WTC11 (cell line): ENCODE measurements at regions not wholly inside any gene's neighbourhood (a gene's known extent, or its start where the extent isn't known, plus 50 kb on each side); places are given as distances from the start of the nearest gene placed in this dataset.
"Not testable (repeated sequence)": the region's sequence is repeated elsewhere in the genome, so short reads cannot be mapped to it uniquely, and the experiment has no call there.

Experiments
- ATAC-seq: fragments of 200-7000 bp; cut with Tn5 transposase; 2 replicates; pipeline ENCODE4 v1.10.0; 2021; ENCODE audit warnings: mild to moderate bottlenecking, moderate library complexity
- CTCF ChIA-PET: fragments of 300-600 bp; sonication (Branson Sonifier 250); formaldehyde crosslinking; loops from one replicate; lab custom pipeline; 2021; ENCODE audit warnings: antibody characterized with exemption; lab: Charles Lee
- POLR2A ChIA-PET: fragments of 350-600 bp; sonication (Branson Sonifier 250); formaldehyde crosslinking; loops from one replicate; lab custom pipeline; 2021; ENCODE audit warnings: antibody characterized with exemption; lab: Charles Lee
- DNase-seq: peaks from one replicate; pipeline ENCODE4 v3.0.0; 2021; ENCODE audit warnings: low spot score
- H3K27ac Mint-ChIP-seq: 2 replicates; pipeline ENCODE4 v1.8.0; 2021; ENCODE audit warnings: mixed read lengths
- H3K27me3 Mint-ChIP-seq: 2 replicates; pipeline ENCODE4 v1.8.0; 2021; ENCODE audit warnings: low read depth, mild to moderate bottlenecking, moderate library complexity, mixed read lengths
- H3K36me3 Mint-ChIP-seq: 2 replicates; pipeline ENCODE4 v1.8.0; 2021; ENCODE audit warnings: mixed read lengths
- H3K4me1 Mint-ChIP-seq: 2 replicates; pipeline ENCODE4 v1.8.0; 2022; ENCODE audit warnings: mixed read lengths
- H3K4me3 Mint-ChIP-seq: 2 replicates; pipeline ENCODE4 v1.8.0; 2021; ENCODE audit warnings: mild to moderate bottlenecking, moderate library complexity, mixed read lengths
- H3K9me3 Mint-ChIP-seq: 2 replicates; pipeline ENCODE4 v1.8.0; 2021; ENCODE audit warnings: mixed read lengths
- CBFB ChIP-seq: sonication (generic); formaldehyde crosslinking; IDR thresholded peaks from 2 replicates; pipeline ENCODE4 v1.8.1; 2022; ENCODE audit warnings: mild to moderate bottlenecking, low read depth, missing genetic modification reagents
- FOXJ3 ChIP-seq: sonication (generic); formaldehyde crosslinking; IDR thresholded peaks from 2 replicates; pipeline ENCODE4 v1.9.0; 2021; ENCODE audit warnings: missing genetic modification reagents, mild to moderate bottlenecking, borderline replicate concordance
- HMGA2 ChIP-seq: fragments of 250-450 bp; sonication (Bioruptor Pico); IDR thresholded peaks from 2 replicates; pipeline ENCODE4 v1.4.0; 2021; ENCODE audit warnings: mild to moderate bottlenecking, moderate library complexity
- JAZF1 ChIP-seq: fragments of 250-450 bp; sonication (Bioruptor Pico); IDR thresholded peaks from 2 replicates; pipeline ENCODE4 v1.9.0; 2021; ENCODE audit warnings: moderate library complexity, mild to moderate bottlenecking, inconsistent platforms
- JUN ChIP-seq: sonication (generic); formaldehyde crosslinking; IDR thresholded peaks from 2 replicates; pipeline ENCODE4 v1.8.0; 2023; ENCODE audit warnings: mild to moderate bottlenecking, missing genetic modification reagents
- NR2C2 ChIP-seq: sonication (generic); formaldehyde crosslinking; IDR thresholded peaks from 2 replicates; pipeline ENCODE4 v1.8.0; 2022; ENCODE audit warnings: mild to moderate bottlenecking, missing genetic modification reagents
- TCF7 ChIP-seq: sonication (generic); formaldehyde crosslinking; IDR thresholded peaks from 2 replicates; pipeline ENCODE4 v1.8.0; 2022; ENCODE audit warnings: mild to moderate bottlenecking, low read depth, missing genetic modification reagents, moderate library complexity
- TP53 ChIP-seq: sonication (generic); formaldehyde crosslinking; IDR thresholded peaks from 2 replicates; pipeline ENCODE4 v1.8.1; 2023; ENCODE audit warnings: mild to moderate bottlenecking, missing genetic modification reagents
- ZNF263 ChIP-seq: sonication (generic); formaldehyde crosslinking; IDR thresholded peaks from 2 replicates; pipeline ENCODE4 v1.8.1; 2022; ENCODE audit warnings: low read depth, mild to moderate bottlenecking, moderate library complexity, missing genetic modification reagents
- ZNF416 ChIP-seq: fragments of 250-450 bp; sonication (Bioruptor Pico); IDR thresholded peaks from 2 replicates; pipeline ENCODE4 v1.9.0; 2021; ENCODE audit warnings: mild to moderate bottlenecking, inconsistent platforms
- TF ChIP-seq, protein P1 (sequence below): sonication (generic); formaldehyde crosslinking; IDR thresholded peaks from 2 replicates; pipeline ENCODE4 v1.8.0; 2022; ENCODE audit warnings: mild to moderate bottlenecking, missing genetic modification reagents
- TF ChIP-seq, protein P2 (sequence below): sonication (generic); formaldehyde crosslinking; IDR thresholded peaks from 2 replicates; pipeline ENCODE4 v1.8.1; 2022; ENCODE audit warnings: missing genetic modification reagents, borderline replicate concordance
- TF ChIP-seq, protein P3 (sequence below): sonication (generic); formaldehyde crosslinking; IDR thresholded peaks from 2 replicates; pipeline ENCODE4 v1.8.0; 2022; ENCODE audit warnings: mild to moderate bottlenecking, missing genetic modification reagents
- TF ChIP-seq, protein P4 (sequence below): sonication (generic); formaldehyde crosslinking; IDR thresholded peaks from 2 replicates; pipeline ENCODE4 v1.8.0; 2023; ENCODE audit warnings: missing genetic modification reagents, mild to moderate bottlenecking, borderline replicate concordance

DNA sequence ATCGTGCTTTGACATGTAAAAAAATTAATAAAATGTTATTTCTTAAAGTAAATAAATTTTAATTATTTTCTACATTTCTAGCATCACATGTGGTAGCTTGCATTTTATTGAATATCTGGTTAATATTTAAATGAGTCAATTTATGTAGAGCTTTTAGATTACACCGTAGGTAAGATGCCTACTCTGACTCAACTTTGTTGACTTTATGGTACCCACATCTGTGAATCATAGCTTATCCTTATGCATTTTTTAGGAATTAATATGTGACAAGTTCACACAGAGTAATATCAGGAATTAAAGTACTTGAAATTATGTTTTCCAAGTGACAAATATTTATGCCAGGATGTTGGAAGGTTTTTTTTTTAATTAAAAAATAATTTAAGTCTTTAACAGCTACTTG lies 120.7 kb downstream of the LEPR start:
- no peak for TF ChIP-seq ZNF263 (CRISPR knock-in tag)
- TF ChIP-seq, protein P1, sequence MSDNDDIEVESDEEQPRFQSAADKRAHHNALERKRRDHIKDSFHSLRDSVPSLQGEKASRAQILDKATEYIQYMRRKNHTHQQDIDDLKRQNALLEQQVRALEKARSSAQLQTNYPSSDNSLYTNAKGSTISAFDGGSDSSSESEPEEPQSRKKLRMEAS (CRISPR knock-in tag) = no peak
- TF ChIP-seq JUN (CRISPR knock-in tag) = no peak
- TF ChIP-seq, protein P2, sequence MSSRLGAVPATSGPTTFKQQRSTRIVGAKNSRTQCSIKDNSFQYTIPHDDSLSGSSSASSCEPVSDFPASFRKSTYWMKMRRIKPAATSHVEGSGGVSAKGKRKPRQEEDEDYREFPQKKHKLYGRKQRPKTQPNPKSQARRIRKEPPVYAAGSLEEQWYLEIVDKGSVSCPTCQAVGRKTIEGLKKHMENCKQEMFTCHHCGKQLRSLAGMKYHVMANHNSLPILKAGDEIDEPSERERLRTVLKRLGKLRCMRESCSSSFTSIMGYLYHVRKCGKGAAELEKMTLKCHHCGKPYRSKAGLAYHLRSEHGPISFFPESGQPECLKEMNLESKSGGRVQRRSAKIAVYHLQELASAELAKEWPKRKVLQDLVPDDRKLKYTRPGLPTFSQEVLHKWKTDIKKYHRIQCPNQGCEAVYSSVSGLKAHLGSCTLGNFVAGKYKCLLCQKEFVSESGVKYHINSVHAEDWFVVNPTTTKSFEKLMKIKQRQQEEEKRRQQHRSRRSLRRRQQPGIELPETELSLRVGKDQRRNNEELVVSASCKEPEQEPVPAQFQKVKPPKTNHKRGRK (CRISPR knock-in tag) = no peak
- 0 out of 2 replicates have a peak, but pooled peaks have one; percentile 8 for TF ChIP-seq HMGA2
- TF ChIP-seq, protein P3, sequence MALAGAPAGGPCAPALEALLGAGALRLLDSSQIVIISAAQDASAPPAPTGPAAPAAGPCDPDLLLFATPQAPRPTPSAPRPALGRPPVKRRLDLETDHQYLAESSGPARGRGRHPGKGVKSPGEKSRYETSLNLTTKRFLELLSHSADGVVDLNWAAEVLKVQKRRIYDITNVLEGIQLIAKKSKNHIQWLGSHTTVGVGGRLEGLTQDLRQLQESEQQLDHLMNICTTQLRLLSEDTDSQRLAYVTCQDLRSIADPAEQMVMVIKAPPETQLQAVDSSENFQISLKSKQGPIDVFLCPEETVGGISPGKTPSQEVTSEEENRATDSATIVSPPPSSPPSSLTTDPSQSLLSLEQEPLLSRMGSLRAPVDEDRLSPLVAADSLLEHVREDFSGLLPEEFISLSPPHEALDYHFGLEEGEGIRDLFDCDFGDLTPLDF (CRISPR knock-in tag) = no peak
- TF ChIP-seq FOXJ3 (CRISPR knock-in tag) = no peak
- TF ChIP-seq JAZF1 (CRISPR knock-in tag) = no peak
- ChIA-PET CTCF (no interaction called here), POLR2A (no interaction called here)
- no peaks in the 10 kb centered on the region for H3K36me3 Mint-ChIP-seq
- no peaks in the 10 kb centered on the region for H3K4me1 Mint-ChIP-seq
- DNase-seq = no peak
- H3K9me3 Mint-ChIP-seq = peaks cover 7% of the 10 kb centered on the region
- H3K27me3 Mint-ChIP-seq = no peaks in the 10 kb centered on the region
- no peak for ATAC-seq
- no peak overlapping the region for H3K27ac Mint-ChIP-seq
- H3K4me3 Mint-ChIP-seq = no peak overlapping the region

DNA sequence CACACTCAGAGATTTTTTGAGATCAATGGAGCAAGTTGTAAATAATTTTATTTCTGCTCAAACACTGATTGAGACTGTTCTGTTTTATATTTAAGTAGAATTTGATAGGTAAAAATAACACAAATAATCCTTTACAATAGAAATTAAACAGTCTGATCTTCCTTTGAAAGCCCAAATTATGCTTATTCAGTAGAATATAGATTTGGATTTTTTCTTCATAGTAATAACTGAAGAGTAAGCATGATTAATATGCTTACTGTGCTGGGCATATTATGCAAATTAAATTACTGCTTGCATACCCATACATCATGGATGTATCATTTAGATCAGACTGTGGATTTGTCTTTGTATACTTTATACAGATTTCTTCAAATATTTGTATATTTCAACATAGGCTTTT lies 121.4 kb downstream of the LEPR start:
- H3K4me3 Mint-ChIP-seq = no peak overlapping the region
- H3K27ac Mint-ChIP-seq = no peak overlapping the region
- no peaks in the 10 kb centered on the region for H3K4me1 Mint-ChIP-seq
- POLR2A ChIA-PET = no interaction called here
- DNase-seq = no peak
- H3K27me3 Mint-ChIP-seq = no peaks in the 10 kb centered on the region
- H3K9me3 Mint-ChIP-seq = peaks cover 7% of the 10 kb centered on the region
- CTCF ChIA-PET = no interaction called here
- no peaks in the 10 kb centered on the region for H3K36me3 Mint-ChIP-seq
- no peak for ATAC-seq
- TF ChIP-seq TP53 (no peak), CBFB (no peak), TCF7 (CRISPR knock-in tag) (no peak), NR2C2 (CRISPR knock-in tag) (no peak), ZNF416 (CRISPR knock-in tag) (no peak)
- TF ChIP-seq, protein P4, sequence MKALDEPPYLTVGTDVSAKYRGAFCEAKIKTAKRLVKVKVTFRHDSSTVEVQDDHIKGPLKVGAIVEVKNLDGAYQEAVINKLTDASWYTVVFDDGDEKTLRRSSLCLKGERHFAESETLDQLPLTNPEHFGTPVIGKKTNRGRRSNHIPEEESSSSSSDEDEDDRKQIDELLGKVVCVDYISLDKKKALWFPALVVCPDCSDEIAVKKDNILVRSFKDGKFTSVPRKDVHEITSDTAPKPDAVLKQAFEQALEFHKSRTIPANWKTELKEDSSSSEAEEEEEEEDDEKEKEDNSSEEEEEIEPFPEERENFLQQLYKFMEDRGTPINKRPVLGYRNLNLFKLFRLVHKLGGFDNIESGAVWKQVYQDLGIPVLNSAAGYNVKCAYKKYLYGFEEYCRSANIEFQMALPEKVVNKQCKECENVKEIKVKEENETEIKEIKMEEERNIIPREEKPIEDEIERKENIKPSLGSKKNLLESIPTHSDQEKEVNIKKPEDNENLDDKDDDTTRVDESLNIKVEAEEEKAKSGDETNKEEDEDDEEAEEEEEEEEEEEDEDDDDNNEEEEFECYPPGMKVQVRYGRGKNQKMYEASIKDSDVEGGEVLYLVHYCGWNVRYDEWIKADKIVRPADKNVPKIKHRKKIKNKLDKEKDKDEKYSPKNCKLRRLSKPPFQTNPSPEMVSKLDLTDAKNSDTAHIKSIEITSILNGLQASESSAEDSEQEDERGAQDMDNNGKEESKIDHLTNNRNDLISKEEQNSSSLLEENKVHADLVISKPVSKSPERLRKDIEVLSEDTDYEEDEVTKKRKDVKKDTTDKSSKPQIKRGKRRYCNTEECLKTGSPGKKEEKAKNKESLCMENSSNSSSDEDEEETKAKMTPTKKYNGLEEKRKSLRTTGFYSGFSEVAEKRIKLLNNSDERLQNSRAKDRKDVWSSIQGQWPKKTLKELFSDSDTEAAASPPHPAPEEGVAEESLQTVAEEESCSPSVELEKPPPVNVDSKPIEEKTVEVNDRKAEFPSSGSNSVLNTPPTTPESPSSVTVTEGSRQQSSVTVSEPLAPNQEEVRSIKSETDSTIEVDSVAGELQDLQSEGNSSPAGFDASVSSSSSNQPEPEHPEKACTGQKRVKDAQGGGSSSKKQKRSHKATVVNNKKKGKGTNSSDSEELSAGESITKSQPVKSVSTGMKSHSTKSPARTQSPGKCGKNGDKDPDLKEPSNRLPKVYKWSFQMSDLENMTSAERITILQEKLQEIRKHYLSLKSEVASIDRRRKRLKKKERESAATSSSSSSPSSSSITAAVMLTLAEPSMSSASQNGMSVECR (CRISPR knock-in tag) = no peak
- TF ChIP-seq, all 79 proteins: peak for 0

DNA sequence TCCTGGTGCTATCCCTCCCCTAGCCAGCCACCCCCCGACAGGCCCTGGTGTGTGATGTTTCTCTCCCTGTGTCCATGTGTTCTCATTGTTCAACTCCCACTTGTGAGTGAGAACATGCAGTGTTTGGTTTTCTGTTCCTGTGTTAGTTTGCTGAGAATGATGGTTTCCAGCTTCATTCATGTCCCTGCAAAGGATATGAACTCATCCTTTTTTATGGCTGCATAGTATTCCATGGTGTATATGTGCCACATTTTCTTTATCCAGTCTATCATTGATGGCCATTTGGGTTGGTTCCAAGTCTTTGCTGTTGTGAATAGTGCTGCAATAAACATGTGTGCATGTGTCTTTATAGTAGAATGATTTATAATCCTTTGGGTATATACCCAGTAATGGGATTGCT lies 122.1 kb downstream of the LEPR start:
- POLR2A ChIA-PET, H3K4me1 Mint-ChIP-seq, H3K9me3 Mint-ChIP-seq, H3K36me3 Mint-ChIP-seq, H3K4me3 Mint-ChIP-seq, CTCF ChIA-PET, H3K27me3 Mint-ChIP-seq, DNase-seq, ATAC-seq, H3K27ac Mint-ChIP-seq: not testable (repeated sequence)
